ENCODE measurements at regions not wholly inside any gene's neighbourhood (a gene's known extent, or its start where the extent isn't known, plus 50 kb on each side); places are given as distances from the start of the nearest gene placed in this dataset.
"Not testable (repeated sequence)": the region's sequence is repeated elsewhere in the genome, so short reads cannot be mapped to it uniquely, and the experiment has no call there.

GRCh38 chr14:106286697-106287290 is 760.4 kb downstream of the TMEM121 start:
- DNase-seq (peak; percentile 15), ATAC-seq (no peak)
- Mint-ChIP-seq H3K27ac (no peak overlapping the region), H3K27me3 (peaks cover 3% of the 10 kb centered on the region), H3K9me3 (no peaks in the 10 kb centered on the region), H3K4me1 (ENCODE audit: low read depth) (no peaks in the 10 kb centered on the region), H3K36me3 (ENCODE audit: low read depth) (no peaks in the 10 kb centered on the region), H3K4me3 (no peak overlapping the region)
- peak; percentile 41 for TF ChIP-seq CTCF (IDR thresholded peaks at IDR 0.05)
- ChIA-PET POLR2A (no interaction called here), CTCF (interaction anchor here (4.7 kb wide), 1 partner anchor 22 kb away, joined by 21 read pairs; no protein-coding TSS in a partner anchor)
- intact Hi-C loops (cut with micrococcal nuclease): no loop called here

- no peak overlapping the region for H3K4me3 Mint-ChIP-seq
- no peak for DNase-seq
- ChIA-PET CTCF (interaction anchor here (1.3 to 4.7 kb wide), 4 partner anchors 9 to 30 kb away, joined by 4 to 21 read pairs (median 8); no protein-coding TSS in a partner anchor), POLR2A (no interaction called here)
- H3K36me3 Mint-ChIP-seq (ENCODE audit: low read depth): no peaks in the 10 kb centered on the region
- TF ChIP-seq CTCF (IDR thresholded peaks at IDR 0.05): no peak
- peaks cover 3% of the 10 kb centered on the region for H3K27me3 Mint-ChIP-seq
- intact Hi-C loops (cut with micrococcal nuclease): no loop called here
- no peak overlapping the region for H3K27ac Mint-ChIP-seq
- no peak for ATAC-seq
- H3K9me3 Mint-ChIP-seq: no peaks in the 10 kb centered on the region
- no peaks in the 10 kb centered on the region for H3K4me1 Mint-ChIP-seq (ENCODE audit: low read depth)
These were observed 761.1 kb downstream of the TMEM121 start for GRCh38 chr14:106287506-106287905.

- TF ChIP-seq CTCF (IDR thresholded peaks at IDR 0.05): no peak
- no peak for ATAC-seq
- intact Hi-C loops (cut with micrococcal nuclease): no loop called here
- DNase-seq: no peak
- peaks cover 3% of the 10 kb centered on the region for H3K27me3 Mint-ChIP-seq
- no peaks in the 10 kb centered on the region for H3K36me3 Mint-ChIP-seq (ENCODE audit: low read depth)
- H3K27ac Mint-ChIP-seq: no peak overlapping the region
- H3K4me1 Mint-ChIP-seq (ENCODE audit: low read depth): no peaks in the 10 kb centered on the region
- CTCF ChIA-PET: interaction anchor here (1.3 to 4.0 kb wide), 2 partner anchors 14 to 16 kb away, joined by 4 to 19 read pairs; no protein-coding TSS in a partner anchor
- no peaks in the 10 kb centered on the region for H3K9me3 Mint-ChIP-seq
- no peak overlapping the region for H3K4me3 Mint-ChIP-seq
- POLR2A ChIA-PET: no interaction called here
These were observed 765.2 kb downstream of the TMEM121 start for GRCh38 chr14:106291626-106292025.

GRCh38 chr14:106294324-106294723 is 767.9 kb downstream of the TMEM121 start:
- ATAC-seq (no peak), DNase-seq (no peak)
- Mint-ChIP-seq H3K4me3 (no peak overlapping the region), H3K36me3 (ENCODE audit: low read depth) (no peaks in the 10 kb centered on the region), H3K27ac (no peak overlapping the region), H3K4me1 (ENCODE audit: low read depth) (no peaks in the 10 kb centered on the region), H3K27me3 (peaks cover 4% of the 10 kb centered on the region), H3K9me3 (no peaks in the 10 kb centered on the region)
- CTCF ChIA-PET: interaction anchor here (0.7 to 4.0 kb wide), 3 partner anchors 14 to 123 kb away, joined by 3 to 19 read pairs (median 5); no protein-coding TSS in a partner anchor
- TF ChIP-seq CTCF (IDR thresholded peaks at IDR 0.05): no peak
- POLR2A ChIA-PET: no interaction called here
- intact Hi-C loops (cut with micrococcal nuclease): no loop called here

GRCh38 chr14:106300951-106301510 is 774.6 kb downstream of the TMEM121 start:
- H3K4me3 Mint-ChIP-seq; H3K27ac Mint-ChIP-seq; ATAC-seq; POLR2A ChIA-PET; H3K36me3 Mint-ChIP-seq (ENCODE audit: low read depth); H3K9me3 Mint-ChIP-seq; DNase-seq; intact Hi-C loops (cut with micrococcal nuclease); H3K27me3 Mint-ChIP-seq: not testable (repeated sequence)
- H3K4me1 Mint-ChIP-seq (ENCODE audit: low read depth): peaks cover 11% of the 10 kb centered on the region
- CTCF ChIA-PET: interaction anchor here (2.2 to 3.6 kb wide), 2 partner anchors 7 to 22 kb away, joined by 5 to 18 read pairs; no protein-coding TSS in a partner anchor

- DNase-seq; ATAC-seq; intact Hi-C loops (cut with micrococcal nuclease); H3K4me3 Mint-ChIP-seq; H3K36me3 Mint-ChIP-seq (ENCODE audit: low read depth); H3K27me3 Mint-ChIP-seq; H3K27ac Mint-ChIP-seq; POLR2A ChIA-PET; H3K9me3 Mint-ChIP-seq: not testable (repeated sequence)
- H3K4me1 Mint-ChIP-seq (ENCODE audit: low read depth): peaks cover 11% of the 10 kb centered on the region
- CTCF ChIA-PET: interaction anchor here (2.2 kb wide), 1 partner anchor 23 kb away, joined by 5 read pairs; no protein-coding TSS in a partner anchor
These were observed 775.2 kb downstream of the TMEM121 start for GRCh38 chr14:106301609-106302008.
